Lower leg skin (tissue), 3 donors: ENCODE measurements at regions not wholly inside any gene's neighbourhood (a gene's known extent, or its start where the extent isn't known, plus 50 kb on each side); places are given as distances from the start of the nearest gene placed in this dataset.

Experiments used
- POLR2A ChIP-seq, 2 donors: fragments of 450-650 bp; IDR thresholded peaks; one replicate each; pipeline ENCODE4 v1.6.1; 2016 to 2017; ENCODE audit warnings: antibody characterized with exemption in 2 of 2, mild to moderate bottlenecking in 1 of 2, moderate library complexity in 1 of 2
- TF ChIP-seq, protein P1 (sequence below), 3 donors: fragments of 450-650 bp; IDR thresholded peaks; one replicate each; pipeline ENCODE4 v1.5.1; 2016; ENCODE audit warnings: antibody characterized with exemption in 3 of 3, mild to moderate bottlenecking in 3 of 3, moderate library complexity in 2 of 3

DNA sequence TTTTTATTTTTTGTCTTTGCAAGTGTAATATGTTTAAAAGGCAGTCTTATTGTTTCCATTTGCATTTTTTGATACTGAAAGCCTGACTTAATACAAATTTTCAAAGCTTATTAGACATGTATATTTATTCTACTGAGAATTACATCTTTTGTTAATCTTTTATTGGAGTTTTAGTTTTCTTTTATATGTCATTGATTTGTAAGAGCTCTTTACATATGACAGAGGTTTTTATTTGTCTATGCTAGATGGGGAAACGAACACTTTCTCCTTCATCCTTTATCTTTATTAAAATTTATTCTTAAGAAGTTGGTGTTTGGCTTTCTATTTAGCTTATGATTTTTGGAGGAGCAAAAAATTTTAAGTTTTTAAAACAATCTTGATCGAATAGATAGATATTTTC is 234.4 kb upstream of the SRRM4 start:
- TF ChIP-seq, protein P1, sequence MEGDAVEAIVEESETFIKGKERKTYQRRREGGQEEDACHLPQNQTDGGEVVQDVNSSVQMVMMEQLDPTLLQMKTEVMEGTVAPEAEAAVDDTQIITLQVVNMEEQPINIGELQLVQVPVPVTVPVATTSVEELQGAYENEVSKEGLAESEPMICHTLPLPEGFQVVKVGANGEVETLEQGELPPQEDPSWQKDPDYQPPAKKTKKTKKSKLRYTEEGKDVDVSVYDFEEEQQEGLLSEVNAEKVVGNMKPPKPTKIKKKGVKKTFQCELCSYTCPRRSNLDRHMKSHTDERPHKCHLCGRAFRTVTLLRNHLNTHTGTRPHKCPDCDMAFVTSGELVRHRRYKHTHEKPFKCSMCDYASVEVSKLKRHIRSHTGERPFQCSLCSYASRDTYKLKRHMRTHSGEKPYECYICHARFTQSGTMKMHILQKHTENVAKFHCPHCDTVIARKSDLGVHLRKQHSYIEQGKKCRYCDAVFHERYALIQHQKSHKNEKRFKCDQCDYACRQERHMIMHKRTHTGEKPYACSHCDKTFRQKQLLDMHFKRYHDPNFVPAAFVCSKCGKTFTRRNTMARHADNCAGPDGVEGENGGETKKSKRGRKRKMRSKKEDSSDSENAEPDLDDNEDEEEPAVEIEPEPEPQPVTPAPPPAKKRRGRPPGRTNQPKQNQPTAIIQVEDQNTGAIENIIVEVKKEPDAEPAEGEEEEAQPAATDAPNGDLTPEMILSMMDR (IDR thresholded peaks at IDR 0.05) = no peak
- TF ChIP-seq POLR2A (IDR thresholded peaks at IDR 0.05) = no peak
